Adrenal gland (tissue), 9 donors: ENCODE measurements at regions not wholly inside any gene's neighbourhood (a gene's known extent, or its start where the extent isn't known, plus 50 kb on each side); places are given as distances from the start of the nearest gene placed in this dataset.

Source experiments
- DNase-seq, 7 donors: peaks; one replicate each; pipeline ENCODE4 v3.0.0-alpha.2; 2019 to 2020
- H3K27ac ChIP-seq, 5 donors: fragments of 200-600 bp; sonication (generic) in 4 of 5; 1 replicate in 3 of 5; 2 replicates in 2 of 5; pipeline versions ENCODE4 v1.5.1 to v1.8.0; 2016 to 2020; ENCODE audit warnings: mild to moderate bottlenecking in 1 of 5
- H3K27me3 ChIP-seq: fragments of 200-600 bp; 2 replicates; pipeline ENCODE4 v1.8.0; 2021
- H3K36me3 ChIP-seq, 2 donors: fragments of 200-600 bp; replicated peaks in 1 of 2; 1 replicate in 1 of 2; 2 replicates in 1 of 2; pipeline versions ENCODE4 v1.5.1 to v1.8.0; 2018 to 2022
- H3K4me1 ChIP-seq, 2 donors: fragments of 200-600 bp; replicated peaks in 1 of 2; 1 replicate in 1 of 2; 2 replicates in 1 of 2; pipeline versions ENCODE4 v1.5.1 to v1.8.0; 2018 to 2021
- H3K4me3 ChIP-seq, 4 donors: fragments of 200-600 bp; sonication (generic) in 3 of 4; one replicate each; pipeline ENCODE4 v1.5.1; 2016 to 2018
- H3K9me3 ChIP-seq, 3 donors: fragments of 200-600 bp; sonication (generic) in 1 of 3; replicated peaks in 1 of 3; 1 replicate in 2 of 3; 2 replicates in 1 of 3; pipeline versions ENCODE4 v1.5.1 to v1.8.0; 2016 to 2021
- CTCF ChIP-seq, 6 experiments: fragments of 450-650 bp in 4 of 6; fragments of 200-600 bp in 2 of 6; sonication (generic) in 1 of 6; IDR thresholded peaks; 1 replicate in 5 of 6; 2 replicates in 1 of 6; pipeline versions ENCODE4 v1.5.1 to v1.8.0; 2016 to 2021; ENCODE audit warnings: antibody characterized with exemption in 6 of 6, mild to moderate bottlenecking in 2 of 6, moderate library complexity in 1 of 6
- POLR2A ChIP-seq, 2 donors: fragments of 450-650 bp; IDR thresholded peaks; one replicate each; pipeline ENCODE4 v1.6.1; 2017; ENCODE audit warnings: antibody characterized with exemption in 2 of 2, mild to moderate bottlenecking in 2 of 2, moderate library complexity in 1 of 2
- WGBS, 4 donors: extraction: QIAGEN DNeasy Blood & Tissue Kit in 2 of 4; methylation state at CpG; one replicate each; pipeline versions ENCODE4 v1.1.5 to v1.1.7; 2013 to 2017; 5-methylcytosine and 5-hydroxymethylcytosine counted together
- intact Hi-C, 2 donors: fragments of 100-400 bp; cut with DNase I; formaldehyde crosslinking; loops; one replicate each; pipeline versions ENCODE4 v1.14.1 to v1.15.0; 2022 to 2023
- donor health status: healthy with polysubstance abuse.
- donor health status: Bipolar disorder and iron deficiency.
- donor health status: DM: yes; HTN: yes; CAD: no.
- donor health status: DM: no; HTN: no; CAD: no.
- donor health status: DM: no; HTN: no; CAD: no.

GRCh38 chrX:38881727-38882126 is 80.5 kb downstream of the MID1IP1 start:
- Histone ChIP-seq H3K4me3 (no peak overlapping the region), H3K9me3 (no peaks in the 10 kb centered on the region), H3K36me3 (no peaks in the 10 kb centered on the region), H3K4me1 (no peaks in the 10 kb centered on the region), H3K27me3 (peaks cover 6% of the 10 kb centered on the region), H3K27ac (no peak overlapping the region)
- WGBS, 4 donors: 69 to 93% (median 75%) methylated on average over 2 to 4 of the region's 4 CpGs
- intact Hi-C loops: no loop called here
- no peak for TF ChIP-seq CTCF (IDR thresholded peaks at IDR 0.05)
- TF ChIP-seq POLR2A (IDR thresholded peaks at IDR 0.05): no peak
- DNase-seq: no peak

GRCh38 chrX:38882894-38883626 is 81.8 kb downstream of the MID1IP1 start:
- Histone ChIP-seq H3K4me1 (no peaks in the 10 kb centered on the region), H3K27me3 (peaks cover 6% of the 10 kb centered on the region), H3K9me3 (no peaks in the 10 kb centered on the region), H3K36me3 (no peaks in the 10 kb centered on the region), H3K27ac (no peak overlapping the region), H3K4me3 (no peak overlapping the region)
- no peak for TF ChIP-seq CTCF (IDR thresholded peaks at IDR 0.05)
- TF ChIP-seq POLR2A (IDR thresholded peaks at IDR 0.05): no peak
- 64 to 76% (median 72%) methylated on average over 4 of the region's 4 CpGs for WGBS, 4 donors
- no peak for DNase-seq
- intact Hi-C loops: no loop called here

- H3K4me1 ChIP-seq: no peaks in the 10 kb centered on the region
- no peaks in the 10 kb centered on the region for H3K36me3 ChIP-seq
- H3K27me3 ChIP-seq: no peaks in the 10 kb centered on the region
- no peak for DNase-seq
- no peak overlapping the region for H3K27ac ChIP-seq
- WGBS, 4 donors: 85 to 97% (median 91%) methylated on average over 1 of the region's 1 CpG
- no peak overlapping the region for H3K4me3 ChIP-seq
- TF ChIP-seq CTCF (IDR thresholded peaks at IDR 0.05): no peak
- no peak for TF ChIP-seq POLR2A (IDR thresholded peaks at IDR 0.05)
- no peaks in the 10 kb centered on the region for H3K9me3 ChIP-seq
- intact Hi-C loops: no loop called here
Measured at GRCh38 chrX:38886112-38886511, 84.9 kb downstream of the MID1IP1 start.

- no peak for DNase-seq
- no peak for TF ChIP-seq POLR2A (IDR thresholded peaks at IDR 0.05)
- TF ChIP-seq CTCF (IDR thresholded peaks at IDR 0.05): no peak
- H3K27ac ChIP-seq: no peak overlapping the region
- no peak overlapping the region for H3K4me3 ChIP-seq
- peaks cover 6% of the 10 kb centered on the region for H3K27me3 ChIP-seq
- H3K36me3 ChIP-seq: no peaks in the 10 kb centered on the region
- WGBS, 4 donors: 54 to 79% (median 76%) methylated on average over 2 of the region's 2 CpGs
- H3K9me3 ChIP-seq: no peaks in the 10 kb centered on the region
- intact Hi-C loops: no loop called here
- no peaks in the 10 kb centered on the region for H3K4me1 ChIP-seq
Measured at GRCh38 chrX:38887222-38887621, 86.0 kb downstream of the MID1IP1 start.
